ENCODE measurements at regions not wholly inside any gene's neighbourhood (a gene's known extent, or its start where the extent isn't known, plus 50 kb on each side); places are given as distances from the start of the nearest gene placed in this dataset.

- TF ChIP-seq EZH2 (IDR thresholded peaks at IDR 0.05; ENCODE audit: insufficient read depth, poor library complexity, severe bottlenecking) (no peak), EZH2phosphoT487 (IDR thresholded peaks at IDR 0.05; ENCODE audit: insufficient read depth, low read depth) (no peak)
Observed at GRCh38 chr2:71961289-71962027, 186.2 kb downstream of the CYP26B1 start.

Measured in GM23248 (cell line).